Nephron progenitor cell (in vitro differentiated cells): ENCODE measurements at regions not wholly inside any gene's neighbourhood (a gene's known extent, or its start where the extent isn't known, plus 50 kb on each side); places are given as distances from the start of the nearest gene placed in this dataset.

ENCODE experiments used
- DNase-seq: peaks from one replicate; pipeline ENCODE4 v3.0.0; 2021
- H3K27ac Mint-ChIP-seq: 2 replicates; pipeline ENCODE4 v1.8.0; 2021; ENCODE audit warnings: mild to moderate bottlenecking, moderate library complexity, mixed read lengths
- H3K27me3 Mint-ChIP-seq: 2 replicates; pipeline ENCODE4 v1.8.0; 2021; ENCODE audit warnings: mild to moderate bottlenecking, low read depth, mixed read lengths; ENCODE audit not compliant: poor library complexity
- H3K36me3 Mint-ChIP-seq: 2 replicates; pipeline ENCODE4 v1.8.0; 2021; ENCODE audit warnings: low read depth, mixed read lengths
- H3K4me1 Mint-ChIP-seq: 2 replicates; pipeline ENCODE4 v1.8.0; 2021; ENCODE audit warnings: mixed read lengths
- H3K4me3 Mint-ChIP-seq: 2 replicates; pipeline ENCODE4 v1.8.0; 2021; ENCODE audit warnings: mild to moderate bottlenecking, moderate library complexity, mixed read lengths
- H3K9me3 Mint-ChIP-seq: 2 replicates; pipeline ENCODE4 v1.8.0; 2021; ENCODE audit warnings: mild to moderate bottlenecking, moderate library complexity, mixed read lengths
- CTCF ChIP-seq: fragments of 200-600 bp; sonication (generic); IDR thresholded peaks from 2 replicates; pipeline ENCODE4 v1.5.0; 2021; ENCODE audit warnings: antibody characterized with exemption

- Mint-ChIP-seq H3K9me3 (no peaks in the 10 kb centered on the region), H3K36me3 (no peaks in the 10 kb centered on the region), H3K4me1 (peaks cover 6% of the 10 kb centered on the region), H3K27ac (no peak overlapping the region), H3K4me3 (no peak overlapping the region), H3K27me3 (peaks cover 3% of the 10 kb centered on the region)
- DNase-seq = no peak
- no peak for TF ChIP-seq CTCF
Measured at GRCh38 chr2:18093196-18093595, 214.7 kb downstream of the KCNS3 start.

GRCh38 chr2:18092760-18093159, 214.3 kb downstream of the KCNS3 start:
- no peaks in the 10 kb centered on the region for H3K9me3 Mint-ChIP-seq
- DNase-seq = no peak
- H3K27ac Mint-ChIP-seq = no peak overlapping the region
- TF ChIP-seq CTCF = no peak
- peaks cover 3% of the 10 kb centered on the region for H3K27me3 Mint-ChIP-seq
- H3K36me3 Mint-ChIP-seq = no peaks in the 10 kb centered on the region
- peaks cover 6% of the 10 kb centered on the region for H3K4me1 Mint-ChIP-seq
- H3K4me3 Mint-ChIP-seq = no peak overlapping the region

- Mint-ChIP-seq H3K9me3 (peaks cover 5% of the 10 kb centered on the region), H3K4me3 (no peak overlapping the region), H3K27ac (no peak overlapping the region), H3K36me3 (no peaks in the 10 kb centered on the region), H3K27me3 (peaks cover 13% of the 10 kb centered on the region), H3K4me1 (no peaks in the 10 kb centered on the region)
- TF ChIP-seq CTCF = no peak
- DNase-seq = no peak
Measured at GRCh38 chr2:18085593-18085992, 207.1 kb downstream of the KCNS3 start.

GRCh38 chr2:18084376-18084775, 205.9 kb downstream of the KCNS3 start:
- no peak overlapping the region for H3K4me3 Mint-ChIP-seq
- no peaks in the 10 kb centered on the region for H3K36me3 Mint-ChIP-seq
- no peaks in the 10 kb centered on the region for H3K4me1 Mint-ChIP-seq
- no peak for TF ChIP-seq CTCF
- no peak for DNase-seq
- peaks cover 13% of the 10 kb centered on the region for H3K27me3 Mint-ChIP-seq
- peaks cover 14% of the 10 kb centered on the region for H3K9me3 Mint-ChIP-seq
- H3K27ac Mint-ChIP-seq = no peak overlapping the region

- H3K27ac Mint-ChIP-seq = no peak overlapping the region
- no peak for TF ChIP-seq CTCF
Measured at GRCh38 chr2:18083806-18084205, 205.3 kb downstream of the KCNS3 start.

GRCh38 chr2:18078216-18078615, 199.7 kb downstream of the KCNS3 start:
- Mint-ChIP-seq H3K27ac (no peak overlapping the region), H3K27me3 (peaks cover 4% of the 10 kb centered on the region), H3K36me3 (no peaks in the 10 kb centered on the region), H3K9me3 (peaks cover 18% of the 10 kb centered on the region), H3K4me3 (no peak overlapping the region), H3K4me1 (no peaks in the 10 kb centered on the region)
- DNase-seq = no peak
- no peak for TF ChIP-seq CTCF

More at GRCh38 chr2:18083806-18084205, 205.3 kb downstream of the KCNS3 start:
- Mint-ChIP-seq H3K27me3 (peaks cover 10% of the 10 kb centered on the region), H3K9me3 (peaks cover 18% of the 10 kb centered on the region), H3K4me3 (no peak overlapping the region), H3K36me3 (no peaks in the 10 kb centered on the region), H3K4me1 (no peaks in the 10 kb centered on the region)
- DNase-seq = no peak
